WTC11 (cell line): ENCODE measurements at regions not wholly inside any gene's neighbourhood (a gene's known extent, or its start where the extent isn't known, plus 50 kb on each side); places are given as distances from the start of the nearest gene placed in this dataset.

Source experiments
- ATAC-seq: fragments of 200-7000 bp; cut with Tn5 transposase; 2 replicates; pipeline ENCODE4 v1.10.0; 2021; ENCODE audit warnings: mild to moderate bottlenecking, moderate library complexity
- CTCF ChIA-PET: fragments of 300-600 bp; sonication (Branson Sonifier 250); formaldehyde crosslinking; loops from one replicate; lab custom pipeline; 2021; ENCODE audit warnings: antibody characterized with exemption; lab: Charles Lee
- POLR2A ChIA-PET: fragments of 350-600 bp; sonication (Branson Sonifier 250); formaldehyde crosslinking; loops from one replicate; lab custom pipeline; 2021; ENCODE audit warnings: antibody characterized with exemption; lab: Charles Lee
- DNase-seq: peaks from one replicate; pipeline ENCODE4 v3.0.0; 2021; ENCODE audit warnings: low spot score
- H3K27ac Mint-ChIP-seq: 2 replicates; pipeline ENCODE4 v1.8.0; 2021; ENCODE audit warnings: mixed read lengths
- H3K27me3 Mint-ChIP-seq: 2 replicates; pipeline ENCODE4 v1.8.0; 2021; ENCODE audit warnings: low read depth, mild to moderate bottlenecking, moderate library complexity, mixed read lengths
- H3K36me3 Mint-ChIP-seq: 2 replicates; pipeline ENCODE4 v1.8.0; 2021; ENCODE audit warnings: mixed read lengths
- H3K4me1 Mint-ChIP-seq: 2 replicates; pipeline ENCODE4 v1.8.0; 2022; ENCODE audit warnings: mixed read lengths
- H3K4me3 Mint-ChIP-seq: 2 replicates; pipeline ENCODE4 v1.8.0; 2021; ENCODE audit warnings: mild to moderate bottlenecking, moderate library complexity, mixed read lengths
- H3K9me3 Mint-ChIP-seq: 2 replicates; pipeline ENCODE4 v1.8.0; 2021; ENCODE audit warnings: mixed read lengths
- ESRRA ChIP-seq: sonication (generic); formaldehyde crosslinking; IDR thresholded peaks from 2 replicates; pipeline ENCODE4 v1.8.1; 2022; ENCODE audit warnings: mild to moderate bottlenecking, missing genetic modification reagents, borderline replicate concordance
- FOXK1 ChIP-seq: sonication (generic); formaldehyde crosslinking; IDR thresholded peaks from 2 replicates; pipeline ENCODE4 v1.8.0; 2022; ENCODE audit warnings: mild to moderate bottlenecking, moderate library complexity, missing genetic modification reagents
- GTF2I ChIP-seq: fragments of 250-450 bp; sonication (Bioruptor Pico); conservative IDR thresholded peaks from 2 replicates; pipeline ENCODE4 v1.4.0; 2021; ENCODE audit warnings: mild to moderate bottlenecking
- IRF2 ChIP-seq: sonication (generic); formaldehyde crosslinking; IDR thresholded peaks from 2 replicates; pipeline ENCODE4 v1.8.0; 2022; ENCODE audit warnings: low read depth, missing genetic modification reagents, borderline replicate concordance
- PRDM15 ChIP-seq: sonication (generic); formaldehyde crosslinking; IDR thresholded peaks from 2 replicates; pipeline ENCODE4 v1.8.0; 2022; ENCODE audit warnings: missing genetic modification reagents
- RELA ChIP-seq: sonication (generic); formaldehyde crosslinking; IDR thresholded peaks from 2 replicates; pipeline ENCODE4 v1.8.1; 2022; ENCODE audit warnings: missing genetic modification reagents, mild to moderate bottlenecking, borderline replicate concordance
- ZBTB21 ChIP-seq: sonication (generic); formaldehyde crosslinking; IDR thresholded peaks from 2 replicates; pipeline ENCODE4 v1.8.1; 2023; ENCODE audit warnings: mild to moderate bottlenecking, missing genetic modification reagents, borderline replicate concordance
- ZNF281 ChIP-seq: sonication (generic); formaldehyde crosslinking; IDR thresholded peaks from 2 replicates; pipeline ENCODE4 v1.8.0; 2023; ENCODE audit warnings: mild to moderate bottlenecking, missing genetic modification reagents
- TF ChIP-seq, protein P1 (sequence below): sonication (generic); formaldehyde crosslinking; IDR thresholded peaks from 2 replicates; pipeline ENCODE4 v1.8.1; 2022; ENCODE audit warnings: missing genetic modification reagents, borderline replicate concordance
- TF ChIP-seq, protein P2 (sequence below): sonication (generic); formaldehyde crosslinking; IDR thresholded peaks from 2 replicates; pipeline ENCODE4 v1.8.1; 2023; ENCODE audit warnings: mild to moderate bottlenecking, moderate library complexity, missing genetic modification reagents
- TF ChIP-seq, protein P3 (sequence below): sonication (generic); formaldehyde crosslinking; IDR thresholded peaks from 2 replicates; pipeline ENCODE4 v1.8.1; 2023; ENCODE audit warnings: mild to moderate bottlenecking, missing genetic modification reagents
- TF ChIP-seq, protein P4 (sequence below): fragments of 250-450 bp; sonication (Bioruptor Pico); IDR thresholded peaks from 2 replicates; pipeline ENCODE4 v1.9.0; 2021; ENCODE audit warnings: moderate library complexity, mild to moderate bottlenecking, inconsistent platforms, borderline replicate concordance

DNA sequence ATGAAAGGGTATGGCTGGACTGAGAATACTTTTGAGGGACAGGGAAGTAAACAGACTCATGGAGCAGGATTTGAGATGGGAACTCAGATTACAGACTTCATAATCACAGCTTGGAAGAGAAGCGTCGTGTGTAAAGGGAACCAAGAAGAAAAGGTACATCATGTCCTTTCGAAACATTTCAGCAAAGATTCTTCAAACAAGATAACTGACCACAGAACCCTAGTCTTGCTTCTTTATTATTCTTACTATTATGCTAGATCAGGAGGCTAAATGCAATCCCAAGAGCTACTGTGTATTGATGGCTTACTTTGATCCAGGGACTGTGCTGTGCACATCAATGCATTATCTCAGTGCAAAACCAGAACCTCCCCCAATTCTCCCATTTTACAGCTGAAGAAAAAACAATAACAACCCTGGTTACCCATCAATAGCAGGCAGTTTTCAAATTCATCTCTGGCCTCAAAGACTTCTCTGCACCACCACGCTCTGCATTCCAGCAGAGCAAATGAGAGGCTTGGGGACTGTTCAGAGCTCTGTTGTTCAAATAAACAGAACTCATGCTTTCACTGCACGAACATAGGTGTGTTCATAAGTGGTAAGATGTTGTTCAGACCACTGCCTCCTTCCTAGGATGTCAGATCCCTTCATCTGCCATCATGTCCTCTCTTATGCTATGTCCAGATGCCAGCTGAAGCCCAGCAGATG is 104.8 kb upstream of the NAV2 start:
- peaks cover 43% of the 10 kb centered on the region for H3K9me3 Mint-ChIP-seq
- no peak overlapping the region for H3K4me3 Mint-ChIP-seq
- CTCF ChIA-PET = interaction anchor here (1.1 kb wide), 1 partner anchor 10 kb away, joined by 3 read pairs; no protein-coding TSS in a partner anchor
- H3K27me3 Mint-ChIP-seq = peaks cover 23% of the 10 kb centered on the region
- TF ChIP-seq ZBTB21 (CRISPR knock-in tag) = no peak
- TF ChIP-seq, protein P1, sequence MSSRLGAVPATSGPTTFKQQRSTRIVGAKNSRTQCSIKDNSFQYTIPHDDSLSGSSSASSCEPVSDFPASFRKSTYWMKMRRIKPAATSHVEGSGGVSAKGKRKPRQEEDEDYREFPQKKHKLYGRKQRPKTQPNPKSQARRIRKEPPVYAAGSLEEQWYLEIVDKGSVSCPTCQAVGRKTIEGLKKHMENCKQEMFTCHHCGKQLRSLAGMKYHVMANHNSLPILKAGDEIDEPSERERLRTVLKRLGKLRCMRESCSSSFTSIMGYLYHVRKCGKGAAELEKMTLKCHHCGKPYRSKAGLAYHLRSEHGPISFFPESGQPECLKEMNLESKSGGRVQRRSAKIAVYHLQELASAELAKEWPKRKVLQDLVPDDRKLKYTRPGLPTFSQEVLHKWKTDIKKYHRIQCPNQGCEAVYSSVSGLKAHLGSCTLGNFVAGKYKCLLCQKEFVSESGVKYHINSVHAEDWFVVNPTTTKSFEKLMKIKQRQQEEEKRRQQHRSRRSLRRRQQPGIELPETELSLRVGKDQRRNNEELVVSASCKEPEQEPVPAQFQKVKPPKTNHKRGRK (CRISPR knock-in tag) = no peak
- TF ChIP-seq FOXK1 (CRISPR knock-in tag) = no peak
- TF ChIP-seq, protein P2, sequence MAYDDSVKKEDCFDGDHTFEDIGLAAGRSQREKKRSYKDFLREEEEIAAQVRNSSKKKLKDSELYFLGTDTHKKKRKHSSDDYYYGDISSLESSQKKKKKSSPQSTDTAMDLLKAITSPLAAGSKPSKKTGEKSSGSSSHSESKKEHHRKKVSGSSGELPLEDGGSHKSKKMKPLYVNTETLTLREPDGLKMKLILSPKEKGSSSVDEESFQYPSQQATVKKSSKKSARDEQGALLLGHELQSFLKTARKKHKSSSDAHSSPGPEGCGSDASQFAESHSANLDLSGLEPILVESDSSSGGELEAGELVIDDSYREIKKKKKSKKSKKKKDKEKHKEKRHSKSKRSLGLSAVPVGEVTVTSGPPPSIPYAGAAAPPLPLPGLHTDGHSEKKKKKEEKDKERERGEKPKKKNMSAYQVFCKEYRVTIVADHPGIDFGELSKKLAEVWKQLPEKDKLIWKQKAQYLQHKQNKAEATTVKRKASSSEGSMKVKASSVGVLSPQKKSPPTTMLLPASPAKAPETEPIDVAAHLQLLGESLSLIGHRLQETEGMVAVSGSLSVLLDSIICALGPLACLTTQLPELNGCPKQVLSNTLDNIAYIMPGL = no peak
- TF ChIP-seq RELA (CRISPR knock-in tag) = no peak
- no peak for TF ChIP-seq IRF2 (CRISPR knock-in tag)
- TF ChIP-seq, protein P3, sequence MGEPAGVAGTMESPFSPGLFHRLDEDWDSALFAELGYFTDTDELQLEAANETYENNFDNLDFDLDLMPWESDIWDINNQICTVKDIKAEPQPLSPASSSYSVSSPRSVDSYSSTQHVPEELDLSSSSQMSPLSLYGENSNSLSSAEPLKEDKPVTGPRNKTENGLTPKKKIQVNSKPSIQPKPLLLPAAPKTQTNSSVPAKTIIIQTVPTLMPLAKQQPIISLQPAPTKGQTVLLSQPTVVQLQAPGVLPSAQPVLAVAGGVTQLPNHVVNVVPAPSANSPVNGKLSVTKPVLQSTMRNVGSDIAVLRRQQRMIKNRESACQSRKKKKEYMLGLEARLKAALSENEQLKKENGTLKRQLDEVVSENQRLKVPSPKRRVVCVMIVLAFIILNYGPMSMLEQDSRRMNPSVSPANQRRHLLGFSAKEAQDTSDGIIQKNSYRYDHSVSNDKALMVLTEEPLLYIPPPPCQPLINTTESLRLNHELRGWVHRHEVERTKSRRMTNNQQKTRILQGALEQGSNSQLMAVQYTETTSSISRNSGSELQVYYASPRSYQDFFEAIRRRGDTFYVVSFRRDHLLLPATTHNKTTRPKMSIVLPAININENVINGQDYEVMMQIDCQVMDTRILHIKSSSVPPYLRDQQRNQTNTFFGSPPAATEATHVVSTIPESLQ = no peak
- TF ChIP-seq ESRRA (CRISPR knock-in tag) = no peak
- TF ChIP-seq PRDM15 (CRISPR knock-in tag) = no peak
- TF ChIP-seq, protein P4, sequence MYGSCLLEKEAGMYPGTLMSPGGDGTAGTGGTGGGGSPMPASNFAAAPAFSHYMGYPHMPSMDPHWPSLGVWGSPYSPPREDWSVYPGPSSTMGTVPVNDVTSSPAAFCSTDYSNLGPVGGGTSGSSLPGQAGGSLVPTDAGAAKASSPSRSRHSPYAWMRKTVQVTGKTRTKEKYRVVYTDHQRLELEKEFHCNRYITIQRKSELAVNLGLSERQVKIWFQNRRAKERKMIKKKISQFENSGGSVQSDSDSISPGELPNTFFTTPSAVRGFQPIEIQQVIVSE = no peak
- no peak for TF ChIP-seq GTF2I (CRISPR knock-in tag)
- no peak for TF ChIP-seq ZNF281 (CRISPR knock-in tag)
- no peak overlapping the region for H3K27ac Mint-ChIP-seq
- no peak for DNase-seq
- peaks cover 33% of the 10 kb centered on the region for H3K36me3 Mint-ChIP-seq
- H3K4me1 Mint-ChIP-seq = peaks cover 9% of the 10 kb centered on the region
- no peak for ATAC-seq
- POLR2A ChIA-PET = no interaction called here
